PC-3 (cell line): ENCODE measurements at regions not wholly inside any gene's neighbourhood (a gene's known extent, or its start where the extent isn't known, plus 50 kb on each side); places are given as distances from the start of the nearest gene placed in this dataset.

Source experiments
- CTCF ChIP-seq: fragments of 300-600 bp; sonication (generic); conservative IDR thresholded peaks from 2 replicates; pipeline ENCODE4 v1.5.1; 2017; ENCODE audit warnings: antibody characterized with exemption, low read depth, mild to moderate bottlenecking, low read length
- EZH2phosphoT487 ChIP-seq: fragments of 300-600 bp; sonication (generic); IDR thresholded peaks from 2 replicates; pipeline ENCODE4 v1.6.1; 2018; ENCODE audit warnings: mild to moderate bottlenecking, antibody characterized with exemption, low read length, borderline replicate concordance

- TF ChIP-seq EZH2phosphoT487 (no peak), CTCF (no peak)
These were observed 72.9 kb upstream of the OR4C15 start for GRCh38 chr11:55481416-55481815.
